ENCODE measurements at regions not wholly inside any gene's neighbourhood (a gene's known extent, or its start where the extent isn't known, plus 50 kb on each side); places are given as distances from the start of the nearest gene placed in this dataset.

GRCh38 chr4:79472693-79473438 lies 64.8 kb upstream of the GK2 start:
- TF ChIP-seq CTCF (IDR thresholded peaks at IDR 0.05): no peak
- TF ChIP-seq POLR2A (IDR thresholded peaks at IDR 0.05): no peak

Data from ovary (tissue), 3 donors.